GM21360 (cell line): ENCODE measurements at regions not wholly inside any gene's neighbourhood (a gene's known extent, or its start where the extent isn't known, plus 50 kb on each side); places are given as distances from the start of the nearest gene placed in this dataset.
A peak's percentile ranks its signal among the peaks of the same experiment; 100 is the strongest.
"Not testable (repeated sequence)": the region's sequence is repeated elsewhere in the genome, so short reads cannot be mapped to it uniquely, and the experiment has no call there.

ENCODE experiments used
- ATAC-seq: cut with Tn5 transposase; IDR thresholded peaks from one replicate; pipeline ENCODE4 v1.9.1; 2021; ENCODE audit warnings: mild to moderate bottlenecking, moderate library complexity; ENCODE audit not compliant: unreplicated experiment

GRCh38 chr20:50436052-50436656, 74.0 kb upstream of the PTPN1 start:
- no peak for ATAC-seq

GRCh38 chr20:50436696-50437095, 73.5 kb upstream of the PTPN1 start:
- ATAC-seq = no peak

GRCh38 chr20:50438986-50439407, 71.2 kb upstream of the PTPN1 start:
- no peak for ATAC-seq

- no peak for ATAC-seq
Observed at GRCh38 chr20:50439539-50440453, 70.4 kb upstream of the PTPN1 start.

GRCh38 chr20:50442512-50442911, 67.7 kb upstream of the PTPN1 start:
- ATAC-seq = no peak

GRCh38 chr20:50445354-50446151, 64.6 kb upstream of the PTPN1 start:
- no peak for ATAC-seq

- ATAC-seq = no peak
Observed at GRCh38 chr20:50446351-50447101, 63.7 kb upstream of the PTPN1 start.

GRCh38 chr20:50447102-50447804, 62.9 kb upstream of the PTPN1 start:
- no peak for ATAC-seq

GRCh38 chr20:50447817-50448216, 62.4 kb upstream of the PTPN1 start:
- ATAC-seq = no peak

- ATAC-seq = not testable (repeated sequence)
Observed at GRCh38 chr20:50448625-50449403, 61.4 kb upstream of the PTPN1 start.

GRCh38 chr20:50449738-50450492, 60.3 kb upstream of the PTPN1 start:
- ATAC-seq = no peak

- no peak for ATAC-seq
Observed at GRCh38 chr20:50450493-50450826, 59.7 kb upstream of the PTPN1 start.

GRCh38 chr20:50450881-50451752, 59.1 kb upstream of the PTPN1 start:
- peak; percentile 54 for ATAC-seq

GRCh38 chr20:50451792-50452425, 58.3 kb upstream of the PTPN1 start:
- ATAC-seq = not testable (repeated sequence)

GRCh38 chr20:50453533-50454244, 56.5 kb upstream of the PTPN1 start:
- ATAC-seq = no peak

GRCh38 chr20:50455245-50455644, 54.9 kb upstream of the PTPN1 start:
- not testable (repeated sequence) for ATAC-seq
